Tibial nerve (tissue), 4 donors: ENCODE measurements at regions not wholly inside any gene's neighbourhood (a gene's known extent, or its start where the extent isn't known, plus 50 kb on each side); places are given as distances from the start of the nearest gene placed in this dataset.

Experiments
- EP300 ChIP-seq, 2 donors: sonication (generic); formaldehyde crosslinking; IDR thresholded peaks; one replicate each; pipeline ENCODE4 v1.6.1; 2017; ENCODE audit warnings: antibody characterized with exemption in 2 of 2, mild to moderate bottlenecking in 1 of 2
- POLR2A ChIP-seq, 2 donors: fragments of 450-650 bp; IDR thresholded peaks; one replicate each; pipeline ENCODE4 v1.6.1; 2017; ENCODE audit warnings: antibody characterized with exemption in 2 of 2, mild to moderate bottlenecking in 2 of 2, moderate library complexity in 2 of 2
- TF ChIP-seq, protein P1 (sequence below), 5 experiments: fragments of 200-600 bp in 3 of 5; fragments of 450-650 bp in 2 of 5; sonication (generic) in 3 of 5; IDR thresholded peaks; one replicate each; pipeline ENCODE4 v1.5.1; 2016 to 2019; ENCODE audit warnings: antibody characterized with exemption in 5 of 5, mild to moderate bottlenecking in 3 of 5, moderate library complexity in 2 of 5

GRCh38 chr19:41511628-41512027, 64.3 kb upstream of the CEACAM21 start:
- TF ChIP-seq, protein P1, sequence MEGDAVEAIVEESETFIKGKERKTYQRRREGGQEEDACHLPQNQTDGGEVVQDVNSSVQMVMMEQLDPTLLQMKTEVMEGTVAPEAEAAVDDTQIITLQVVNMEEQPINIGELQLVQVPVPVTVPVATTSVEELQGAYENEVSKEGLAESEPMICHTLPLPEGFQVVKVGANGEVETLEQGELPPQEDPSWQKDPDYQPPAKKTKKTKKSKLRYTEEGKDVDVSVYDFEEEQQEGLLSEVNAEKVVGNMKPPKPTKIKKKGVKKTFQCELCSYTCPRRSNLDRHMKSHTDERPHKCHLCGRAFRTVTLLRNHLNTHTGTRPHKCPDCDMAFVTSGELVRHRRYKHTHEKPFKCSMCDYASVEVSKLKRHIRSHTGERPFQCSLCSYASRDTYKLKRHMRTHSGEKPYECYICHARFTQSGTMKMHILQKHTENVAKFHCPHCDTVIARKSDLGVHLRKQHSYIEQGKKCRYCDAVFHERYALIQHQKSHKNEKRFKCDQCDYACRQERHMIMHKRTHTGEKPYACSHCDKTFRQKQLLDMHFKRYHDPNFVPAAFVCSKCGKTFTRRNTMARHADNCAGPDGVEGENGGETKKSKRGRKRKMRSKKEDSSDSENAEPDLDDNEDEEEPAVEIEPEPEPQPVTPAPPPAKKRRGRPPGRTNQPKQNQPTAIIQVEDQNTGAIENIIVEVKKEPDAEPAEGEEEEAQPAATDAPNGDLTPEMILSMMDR (IDR thresholded peaks at IDR 0.05): no peak
- no peak for TF ChIP-seq POLR2A (IDR thresholded peaks at IDR 0.05)
- no peak for TF ChIP-seq EP300 (IDR thresholded peaks at IDR 0.05)
